GM18508 (cell line): ENCODE measurements at regions not wholly inside any gene's neighbourhood (a gene's known extent, or its start where the extent isn't known, plus 50 kb on each side); places are given as distances from the start of the nearest gene placed in this dataset.

Source experiments
- ATAC-seq: cut with Tn5 transposase; IDR thresholded peaks from one replicate; pipeline ENCODE4 v1.9.1; 2021; ENCODE audit warnings: moderate number of reproducible peaks; ENCODE audit not compliant: insufficient read depth, unreplicated experiment

DNA sequence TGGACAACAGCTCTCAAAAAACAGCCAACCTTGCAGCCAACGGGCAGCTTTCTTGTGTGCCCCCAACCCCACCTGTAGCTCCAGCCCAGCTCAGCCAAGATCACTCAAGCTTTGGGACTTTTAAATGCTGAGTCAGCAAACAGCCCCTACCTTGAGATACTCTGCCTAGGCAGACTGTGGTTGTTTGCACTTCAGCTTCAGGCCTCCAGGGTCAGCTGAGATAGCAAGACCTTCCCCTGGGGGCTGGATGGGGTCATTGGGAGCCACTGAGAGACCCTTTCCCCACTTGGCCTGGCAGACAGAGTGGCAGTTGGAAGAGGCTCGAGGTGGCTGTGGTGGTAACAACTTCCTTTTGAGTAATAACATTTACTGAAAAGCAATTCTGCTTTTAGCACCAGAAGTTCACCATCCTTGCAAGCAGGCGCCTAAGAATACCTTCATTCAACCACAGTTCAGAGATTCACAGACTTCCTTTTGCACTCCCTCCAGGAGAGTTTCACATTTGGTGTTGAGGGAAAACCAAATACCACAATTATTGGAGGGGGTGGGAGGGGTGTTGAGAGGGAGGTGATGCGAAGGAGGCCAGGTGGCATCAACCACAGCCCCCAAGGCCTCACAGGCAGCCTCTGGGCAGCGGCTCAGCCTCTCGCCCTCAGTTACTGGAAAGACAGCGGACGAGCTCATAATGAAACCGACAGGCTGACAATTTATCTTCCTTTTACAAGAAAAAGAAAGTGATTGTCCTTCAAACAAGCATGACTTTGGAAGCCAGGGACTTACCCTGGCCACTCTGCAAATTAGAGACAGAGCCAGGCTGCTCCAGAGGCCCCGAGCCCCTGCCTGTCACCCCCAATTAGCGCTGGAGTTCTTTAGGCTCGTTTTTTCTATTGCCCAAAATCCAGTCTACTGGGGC, 148.1 kb downstream of the CEBPB start:
- ATAC-seq = peak; percentile 51

DNA sequence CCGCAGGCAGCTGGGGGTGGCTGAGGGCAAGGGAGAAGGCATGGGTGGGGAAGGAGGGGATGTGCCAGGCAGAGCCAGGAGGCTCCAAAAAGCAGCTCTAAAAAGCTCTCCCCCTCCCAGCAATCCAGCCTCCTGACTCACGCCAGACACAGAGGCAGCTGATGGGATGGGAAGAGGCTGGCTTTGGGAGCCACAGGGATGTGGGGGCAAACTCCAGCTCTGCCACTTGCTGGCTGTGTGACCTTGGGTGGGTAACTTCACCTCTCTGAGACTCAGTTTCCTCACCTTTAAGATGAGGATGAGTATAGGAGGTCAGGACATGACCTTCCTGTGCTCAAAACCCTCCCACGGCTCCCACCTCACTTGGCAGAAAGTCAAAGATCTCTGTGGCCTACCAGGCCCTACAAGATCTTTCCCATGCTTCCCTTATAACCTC, 148.9 kb downstream of the CEBPB start:
- ATAC-seq = no peak

DNA sequence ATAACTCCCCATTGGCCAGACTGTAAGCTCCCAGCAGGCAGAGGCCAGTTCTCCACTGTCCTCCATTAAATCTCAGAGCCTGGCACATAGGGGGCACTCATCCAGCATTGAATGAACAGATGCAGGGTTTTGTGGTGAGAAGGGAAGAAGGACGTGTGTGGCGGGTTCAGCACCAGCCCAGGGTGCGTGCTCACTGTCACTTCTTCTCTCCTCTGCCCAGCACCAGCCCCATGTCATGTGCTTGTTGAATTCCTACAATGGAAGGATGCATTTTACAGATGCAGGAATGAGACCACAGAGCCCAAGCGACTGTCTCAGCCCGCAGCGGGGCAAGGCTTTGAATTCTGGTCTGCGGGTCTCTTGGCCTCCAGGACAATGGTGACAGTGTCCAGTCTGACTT, 149.9 kb downstream of the CEBPB start:
- no peak for ATAC-seq

DNA sequence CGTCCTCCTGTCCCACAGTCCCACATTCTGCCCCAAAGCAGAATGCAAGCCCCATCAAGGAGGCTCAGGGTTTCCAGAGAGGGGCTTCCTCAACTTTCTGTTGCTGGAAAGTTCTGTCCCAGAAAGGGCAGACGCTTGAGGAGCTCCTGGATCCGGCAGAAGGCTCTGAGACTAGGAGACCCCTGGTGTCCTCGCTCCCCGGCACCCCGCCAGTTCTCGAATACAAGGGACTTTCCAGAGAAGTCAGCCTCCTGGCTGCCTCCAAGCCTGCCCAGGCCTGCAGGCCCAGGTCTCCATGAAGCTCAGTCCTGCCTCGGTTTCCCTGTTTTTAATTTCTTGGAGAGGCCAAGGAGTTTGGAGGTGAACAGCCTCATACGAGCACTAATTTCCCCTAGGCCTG, 150.4 kb downstream of the CEBPB start:
- ATAC-seq = no peak

DNA sequence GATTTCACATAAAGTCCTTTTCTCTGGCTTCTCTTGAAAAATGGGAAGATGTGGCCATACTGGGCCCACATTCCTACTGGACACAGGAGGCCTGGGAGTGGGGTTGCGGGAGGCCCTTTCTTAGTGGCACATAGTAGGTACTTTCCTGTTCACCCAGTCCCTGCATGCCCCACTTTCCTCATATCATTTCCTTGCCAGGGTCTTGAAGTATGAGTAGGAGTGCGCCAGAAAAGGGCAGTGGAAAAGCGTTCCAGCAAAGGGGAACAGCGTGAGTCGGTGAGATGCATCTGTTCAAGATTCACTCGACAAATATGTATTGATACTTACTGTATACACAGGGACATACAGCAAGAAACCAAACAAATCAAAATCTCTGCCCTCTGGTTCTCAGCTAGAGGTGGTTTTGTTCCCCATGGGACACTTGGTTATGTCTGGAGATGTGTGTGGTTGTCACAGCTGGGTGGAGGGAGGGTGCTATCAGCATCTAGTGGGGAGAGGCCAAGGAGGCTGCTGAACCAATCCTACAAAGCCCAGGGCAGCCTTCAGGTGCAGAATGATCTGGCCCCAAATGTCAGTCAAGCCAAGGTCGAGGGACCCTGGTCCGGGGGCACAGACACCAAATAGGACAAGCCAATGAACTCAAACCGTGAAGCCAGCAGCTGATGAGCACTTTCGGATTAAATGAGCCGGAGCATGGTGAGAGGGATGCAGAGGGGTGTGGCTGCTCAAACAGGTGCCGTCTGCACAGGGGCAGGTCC, 151.4 kb downstream of the CEBPB start:
- no peak for ATAC-seq

DNA sequence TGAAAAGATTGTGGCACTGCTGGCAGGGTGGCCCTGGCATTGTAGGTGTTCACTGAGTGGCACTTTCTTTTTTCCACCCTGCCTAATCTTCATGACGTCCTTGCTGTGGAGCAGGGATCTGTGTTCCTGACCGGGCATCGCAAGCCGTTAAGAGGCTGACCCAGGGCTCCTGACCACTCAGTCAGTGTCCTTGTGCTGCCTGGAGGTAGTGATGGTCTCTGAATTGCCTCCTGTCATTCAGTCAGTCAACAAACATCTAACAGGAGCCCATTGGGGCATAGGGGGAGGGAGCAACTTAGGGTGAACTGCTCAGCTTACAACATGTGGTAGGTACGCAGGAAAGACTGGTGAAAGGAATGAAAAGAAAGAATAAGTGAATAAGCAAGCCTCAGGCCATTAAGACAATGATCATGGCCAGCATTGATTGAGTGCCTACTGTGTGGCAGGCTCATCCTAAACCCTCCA, 152.0 kb downstream of the CEBPB start:
- no peak for ATAC-seq

DNA sequence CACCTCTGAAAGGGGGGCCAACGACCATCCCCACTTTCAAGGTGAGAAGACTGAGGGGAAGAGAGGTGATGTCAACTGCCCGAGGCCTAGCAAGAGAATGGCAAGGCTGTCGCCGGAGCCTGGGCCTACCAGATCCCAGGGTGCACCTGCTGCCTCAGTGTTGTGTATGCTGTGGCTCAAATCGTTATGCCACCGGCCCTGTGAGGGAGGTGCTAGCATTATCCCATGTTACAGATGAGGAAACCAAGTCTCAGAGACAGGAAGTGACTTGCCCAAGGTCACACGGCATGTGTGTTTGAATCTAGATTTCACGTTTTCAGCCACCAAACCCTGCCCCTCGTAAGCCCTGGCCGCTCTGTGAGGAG, 152.5 kb downstream of the CEBPB start:
- no peak for ATAC-seq

DNA sequence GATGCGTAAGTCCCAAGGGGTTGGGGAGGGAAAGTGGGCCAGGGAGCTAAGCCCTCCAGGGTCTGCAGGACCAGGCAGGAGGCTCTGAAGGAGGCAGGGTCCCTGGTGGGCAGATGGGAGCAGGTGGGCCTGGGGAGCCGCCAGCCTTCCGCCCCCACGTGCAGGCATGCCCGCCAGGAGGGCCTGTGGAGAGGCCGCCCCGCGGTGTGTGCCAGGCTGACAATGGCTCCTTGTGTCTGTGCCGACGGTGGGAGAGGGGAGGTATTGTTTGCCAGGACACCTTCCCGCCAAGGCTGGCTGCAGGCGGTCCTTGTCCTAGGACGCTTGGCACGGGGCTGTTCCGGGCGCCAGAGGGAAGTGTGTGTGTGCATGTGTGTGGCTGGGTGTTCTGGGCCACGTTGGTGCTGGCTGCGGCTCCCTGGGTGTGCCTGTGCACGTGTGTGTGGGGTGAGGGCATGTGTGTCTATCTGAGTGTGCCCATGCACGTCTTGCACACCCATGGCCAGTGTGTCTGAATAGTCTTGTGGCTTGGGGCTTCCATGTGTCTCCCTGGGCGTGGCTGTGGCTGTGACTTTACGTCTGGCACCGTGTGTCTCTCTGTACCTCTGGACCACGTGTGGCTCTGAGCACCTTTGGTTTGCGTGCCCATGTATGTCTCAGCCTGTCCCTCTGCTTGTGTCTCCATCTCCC, 153.0 kb downstream of the CEBPB start:
- ATAC-seq = no peak

DNA sequence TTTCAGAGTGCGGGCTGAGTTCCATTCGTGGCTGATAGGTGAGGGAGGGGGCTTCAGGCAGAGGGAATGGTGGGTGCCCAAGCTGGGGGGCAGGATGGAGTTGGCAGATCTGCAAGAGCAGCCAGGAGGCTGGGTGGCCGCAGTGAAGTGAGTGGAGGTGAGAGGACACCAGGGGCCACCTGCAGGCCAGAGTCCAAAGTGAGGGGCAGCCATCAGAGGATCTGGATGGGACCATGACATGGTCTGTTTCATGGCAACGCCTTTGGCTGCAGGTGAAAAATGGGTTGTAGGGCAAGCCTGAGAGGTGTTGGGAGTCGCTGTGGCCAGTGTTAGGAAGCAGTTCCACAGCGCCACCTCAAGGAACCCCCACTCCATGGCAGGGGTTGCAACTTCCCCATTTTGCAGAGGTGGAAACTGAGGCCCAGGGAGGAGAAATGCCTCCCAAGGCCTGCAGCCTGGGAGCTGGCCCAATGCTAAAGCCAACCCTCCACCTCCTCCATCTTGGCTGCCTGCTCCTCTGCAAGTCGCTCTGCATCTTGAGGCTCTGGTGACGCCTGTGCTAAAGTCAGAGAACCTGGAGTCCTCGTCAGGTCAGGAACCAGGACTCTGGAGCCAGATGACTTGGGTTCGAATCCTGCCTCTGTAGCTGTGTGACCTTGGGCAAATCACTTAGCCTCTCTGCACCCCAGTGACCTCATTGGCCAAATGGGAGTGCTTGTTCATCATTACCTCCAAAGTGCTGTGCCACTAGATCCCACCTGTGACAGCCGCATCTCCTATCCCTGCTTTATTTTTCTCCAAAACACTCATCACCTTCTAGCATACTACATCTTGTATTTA, 153.8 kb downstream of the CEBPB start:
- ATAC-seq = no peak

DNA sequence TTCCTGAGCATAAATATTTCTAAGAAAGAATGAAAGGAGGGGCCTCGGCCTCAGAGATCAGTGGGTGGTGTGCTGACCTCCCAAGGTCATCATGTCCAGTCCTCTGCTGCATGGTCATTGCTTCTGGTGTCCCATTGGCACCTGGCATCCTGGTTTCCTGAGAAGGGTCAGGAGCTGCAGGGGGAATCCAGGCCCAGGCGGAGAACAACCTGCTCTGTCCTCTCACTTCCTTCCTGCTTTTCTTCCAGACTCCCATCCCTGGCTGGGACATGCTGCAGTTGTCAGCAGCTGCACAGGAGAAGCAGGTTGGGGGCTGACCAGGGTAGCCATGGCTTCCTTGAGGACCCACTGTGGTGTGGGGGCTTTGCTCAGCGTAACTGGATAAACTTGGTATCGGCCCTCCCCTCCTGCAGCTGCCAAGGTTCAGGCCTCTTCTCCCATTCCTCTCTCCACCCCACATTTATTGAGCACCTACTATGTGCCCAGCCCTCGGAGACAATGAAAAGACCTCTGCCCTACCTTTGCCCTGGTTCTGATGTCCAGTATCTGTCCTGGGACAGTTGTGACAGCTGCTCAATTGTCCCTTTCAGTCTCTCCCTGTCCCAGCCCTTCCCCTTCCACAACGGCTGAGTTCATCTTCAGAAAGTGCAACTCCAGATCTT, 155.2 kb downstream of the CEBPB start:
- no peak for ATAC-seq

DNA sequence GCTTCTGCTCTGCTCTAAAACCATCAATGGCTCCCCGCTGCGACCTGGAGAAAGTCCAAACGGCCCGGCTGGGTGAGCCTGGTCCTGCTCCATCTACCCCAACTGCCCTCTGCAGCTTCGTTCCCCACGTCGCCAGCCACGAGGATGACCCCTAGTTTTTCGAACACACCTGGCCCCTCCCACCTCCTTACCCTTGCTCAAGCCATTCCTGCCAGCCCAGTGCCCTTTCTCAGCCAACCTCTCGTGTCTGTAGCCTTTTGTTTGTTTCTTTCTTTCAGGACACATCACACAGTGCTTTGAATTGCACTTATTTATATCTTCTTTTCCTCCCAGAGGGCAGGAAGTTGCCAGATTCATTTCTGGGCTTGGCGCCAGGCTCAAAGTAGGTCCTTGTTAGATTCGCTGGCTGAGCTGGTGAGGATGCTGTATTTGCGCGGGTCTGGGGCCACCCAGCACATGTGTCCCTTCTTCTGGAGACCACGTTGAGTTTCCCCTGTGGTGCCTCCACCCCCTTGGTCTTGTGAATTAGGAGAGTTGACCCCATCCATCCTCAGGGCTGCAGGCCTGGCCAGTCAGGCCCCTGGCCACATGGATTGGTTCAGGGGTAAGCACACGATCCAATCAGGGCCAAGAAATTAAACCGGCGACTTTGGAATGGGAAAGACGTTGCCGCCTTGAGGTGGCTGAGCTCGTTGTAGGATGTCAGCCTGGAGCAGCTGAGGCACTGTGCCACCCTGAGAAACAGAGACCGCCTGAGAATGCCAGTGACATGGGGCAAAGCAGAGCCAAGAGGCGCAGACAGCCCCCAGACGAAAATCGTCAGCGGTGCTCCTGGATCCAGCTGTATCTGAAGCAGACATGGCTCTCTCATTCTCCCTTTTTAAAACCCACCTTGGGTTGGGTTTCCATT, 156.0 kb downstream of the CEBPB start:
- ATAC-seq = no peak

DNA sequence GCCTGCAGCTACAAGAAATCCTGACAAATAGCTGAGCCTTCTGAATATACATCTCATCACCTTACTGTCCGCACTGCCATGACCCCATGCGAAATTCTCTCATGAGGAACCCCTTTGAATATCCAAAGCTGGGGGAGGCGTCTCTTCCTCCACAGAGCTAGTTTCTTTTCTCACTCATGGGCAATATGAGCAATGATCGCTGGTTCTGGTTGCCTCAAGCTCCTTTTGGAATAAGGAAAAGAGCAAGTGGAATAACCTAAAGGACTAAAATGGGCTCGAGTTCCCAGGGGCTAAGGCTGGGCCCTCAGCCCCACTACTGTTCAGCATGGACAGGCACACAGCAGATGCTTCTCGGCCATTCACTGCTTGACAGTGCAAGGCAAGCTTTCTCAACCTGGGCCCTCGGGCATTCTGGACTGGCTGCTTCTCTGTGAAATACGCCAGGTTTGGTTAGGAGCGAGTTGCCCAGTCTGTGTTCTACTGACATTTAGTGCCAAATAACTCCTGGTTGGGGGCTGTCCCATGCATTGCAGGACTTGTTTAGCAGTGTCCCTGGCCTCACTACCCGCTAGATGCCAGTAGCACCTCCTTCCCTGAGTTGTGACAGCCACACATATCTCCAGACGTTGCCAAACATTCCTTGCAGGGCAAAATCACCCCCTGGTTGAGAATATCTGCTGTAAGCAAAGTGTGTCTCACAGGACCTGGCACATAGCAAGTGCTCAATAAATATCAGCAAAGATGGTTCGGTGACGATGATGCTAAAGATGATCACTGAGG, 156.8 kb downstream of the CEBPB start:
- ATAC-seq = no peak

DNA sequence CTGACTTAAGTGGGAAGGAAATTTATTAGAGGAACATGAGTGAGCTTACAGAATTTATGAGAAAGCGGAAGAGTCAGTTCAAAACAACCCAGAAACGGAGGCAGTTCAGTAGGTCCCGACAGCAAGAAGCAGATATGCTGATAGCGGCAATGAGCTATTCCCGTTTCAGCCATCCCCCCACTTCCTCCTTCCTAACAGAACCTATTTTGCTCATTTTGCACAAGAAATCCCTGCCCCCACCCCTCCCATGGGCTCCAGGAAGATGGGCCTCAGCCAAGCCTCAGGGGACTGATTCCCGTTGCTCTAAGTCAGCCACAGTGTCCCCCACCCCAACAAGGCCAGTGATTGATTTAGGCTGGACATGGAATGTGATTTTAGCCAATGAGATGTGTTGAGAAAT, 157.5 kb downstream of the CEBPB start:
- ATAC-seq = no peak

DNA sequence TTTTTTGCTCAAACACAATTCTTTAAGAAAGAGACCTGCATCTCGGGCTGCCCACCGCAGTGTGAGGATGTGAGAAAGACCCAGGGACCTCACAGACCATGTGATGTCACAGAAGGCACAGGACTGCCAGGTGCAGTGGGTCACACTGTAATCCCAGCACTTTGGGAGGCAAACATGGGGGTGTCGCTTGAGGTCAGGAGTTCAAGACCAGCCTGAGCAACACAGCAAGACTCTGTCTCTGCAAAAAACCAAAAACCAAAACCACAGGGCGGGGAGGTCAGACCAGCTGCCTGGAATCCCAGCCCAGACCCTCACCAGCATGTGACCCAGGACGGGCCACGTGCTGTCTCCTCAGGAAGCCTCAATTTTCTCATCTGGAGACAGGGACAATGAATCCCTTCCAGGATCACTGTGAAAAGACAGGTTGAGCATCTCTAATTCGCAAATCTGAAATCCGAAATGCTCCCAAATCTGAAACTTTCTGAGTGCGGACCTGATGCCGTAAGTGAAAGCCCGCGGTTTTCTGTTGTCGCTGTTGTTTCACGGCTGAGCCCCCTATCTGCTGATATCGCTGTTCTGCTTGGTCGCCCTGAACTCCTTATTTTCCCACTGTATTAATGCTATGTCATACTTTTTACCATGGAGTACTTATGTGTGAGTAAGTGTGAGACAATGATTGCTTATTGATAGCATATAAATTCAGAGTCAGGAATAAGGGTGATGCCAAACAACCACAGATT, 159.5 kb upstream of the PTPN1 start:
- no peak for ATAC-seq

DNA sequence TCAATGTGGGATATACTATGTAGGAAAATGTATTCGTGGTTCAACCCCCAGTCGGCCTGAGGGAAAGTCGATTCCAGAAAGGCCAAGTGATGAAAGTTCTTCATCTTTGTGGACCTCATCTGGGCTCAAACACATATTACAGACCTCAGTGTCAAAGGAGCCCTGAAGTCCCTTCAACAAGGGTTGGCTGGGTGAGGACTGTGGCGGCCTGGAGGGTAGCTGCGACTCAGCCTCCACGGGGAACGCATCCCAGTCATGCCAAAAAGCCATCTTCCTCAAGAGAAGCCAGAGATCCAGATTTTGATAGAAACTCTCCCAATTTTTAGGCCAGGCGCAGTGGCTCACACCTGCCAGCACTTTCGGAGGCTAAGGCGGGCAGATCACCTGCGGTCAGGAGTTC, 158.6 kb upstream of the PTPN1 start:
- ATAC-seq = no peak

DNA sequence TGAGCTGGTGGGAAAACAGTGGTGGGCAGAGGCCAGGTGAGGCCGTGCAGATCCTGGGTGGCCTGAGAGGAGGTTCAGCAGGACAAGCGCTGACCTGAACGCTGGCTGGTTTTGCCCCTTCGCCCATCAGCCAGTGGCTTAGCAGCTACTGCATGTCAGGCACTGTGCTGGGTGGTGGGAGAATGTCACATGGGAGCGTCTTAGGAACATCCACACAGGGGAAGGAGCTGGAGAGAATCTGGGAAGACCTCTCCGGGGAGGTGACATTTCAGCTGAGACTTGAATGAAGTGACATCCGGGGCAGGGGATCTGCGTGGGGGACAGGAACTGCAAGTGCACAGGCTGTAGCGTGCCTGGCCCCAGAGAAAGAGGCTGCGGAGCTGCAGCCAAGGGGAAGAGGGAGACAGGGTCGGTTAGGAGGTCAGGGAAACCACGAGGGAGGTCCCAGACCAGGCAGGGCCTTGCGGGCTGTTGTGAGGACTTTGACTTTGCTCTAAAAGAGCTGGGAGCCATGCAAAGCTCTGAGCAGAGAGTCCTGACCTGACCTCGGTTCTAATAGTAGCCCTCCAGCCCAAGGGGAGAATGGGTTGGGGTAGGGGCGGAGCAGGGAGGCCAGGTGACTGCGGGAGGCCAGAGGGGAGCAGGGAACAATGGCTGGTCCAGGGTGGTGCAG, 156.8 kb upstream of the PTPN1 start:
- ATAC-seq = no peak
